Activated CD4-positive, CD25-positive, alpha-beta regulatory T cell treated with anti-CD3 and anti-CD28 coated beads, Interleukin-2, amount 50 U/mL, for 72 hours (primary cell): ENCODE measurements at regions not wholly inside any gene's neighbourhood (a gene's known extent, or its start where the extent isn't known, plus 50 kb on each side); places are given as distances from the start of the nearest gene placed in this dataset.

Experiments used
- DNase-seq: peaks from one replicate; pipeline ENCODE4 v3.0.0; 2021

- DNase-seq, result no peak
These were observed 56.6 kb downstream of the SPRY2 start for GRCh38 chr13:80284290-80284689.

- no peak for DNase-seq
These were observed 62.2 kb downstream of the SPRY2 start for GRCh38 chr13:80278706-80279105.

- no peak for DNase-seq
These were observed 64.3 kb downstream of the SPRY2 start for GRCh38 chr13:80276371-80277289.

- DNase-seq, result no peak
These were observed 66.3 kb downstream of the SPRY2 start for GRCh38 chr13:80274643-80275042.

GRCh38 chr13:80273718-80274117 lies 67.2 kb downstream of the SPRY2 start:
- no peak for DNase-seq

GRCh38 chr13:80265348-80265747 lies 75.6 kb downstream of the SPRY2 start:
- no peak for DNase-seq

GRCh38 chr13:80263745-80264513 lies 77.0 kb downstream of the SPRY2 start:
- no peak for DNase-seq

GRCh38 chr13:80262051-80262695 lies 78.8 kb downstream of the SPRY2 start:
- no peak for DNase-seq

- no peak for DNase-seq
These were observed 81.8 kb downstream of the SPRY2 start for GRCh38 chr13:80259159-80259558.

- no peak for DNase-seq
These were observed 84.5 kb downstream of the SPRY2 start for GRCh38 chr13:80256352-80256932.

- no peak for DNase-seq
These were observed 85.0 kb downstream of the SPRY2 start for GRCh38 chr13:80255946-80256345.

- no peak for DNase-seq
These were observed 89.5 kb downstream of the SPRY2 start for GRCh38 chr13:80251403-80251802.

GRCh38 chr13:80250213-80250810 lies 90.6 kb downstream of the SPRY2 start:
- no peak for DNase-seq

- no peak for DNase-seq
These were observed 91.3 kb downstream of the SPRY2 start for GRCh38 chr13:80249516-80250212.

- no peak for DNase-seq
These were observed 95.7 kb downstream of the SPRY2 start for GRCh38 chr13:80245162-80245733.

- DNase-seq, result no peak
These were observed 96.4 kb downstream of the SPRY2 start for GRCh38 chr13:80244574-80244973.

- no peak for DNase-seq
These were observed 98.0 kb downstream of the SPRY2 start for GRCh38 chr13:80242728-80243427.

GRCh38 chr13:80239571-80240255 lies 101.2 kb downstream of the SPRY2 start:
- no peak for DNase-seq

GRCh38 chr13:80239116-80239515 lies 101.8 kb downstream of the SPRY2 start:
- DNase-seq, result no peak

- DNase-seq, result no peak
These were observed 103.3 kb downstream of the SPRY2 start for GRCh38 chr13:80237646-80238045.

- DNase-seq, result no peak
These were observed 105.0 kb downstream of the SPRY2 start for GRCh38 chr13:80235967-80236302.
